GM18499 (cell line): ENCODE measurements at regions not wholly inside any gene's neighbourhood (a gene's known extent, or its start where the extent isn't known, plus 50 kb on each side); places are given as distances from the start of the nearest gene placed in this dataset.
"Not testable (repeated sequence)": the region's sequence is repeated elsewhere in the genome, so short reads cannot be mapped to it uniquely, and the experiment has no call there.

Experiments
- ATAC-seq: cut with Tn5 transposase; IDR thresholded peaks from one replicate; pipeline ENCODE4 v1.9.1; 2021; ENCODE audit warnings: moderate number of reproducible peaks; ENCODE audit not compliant: insufficient read depth, unreplicated experiment

DNA sequence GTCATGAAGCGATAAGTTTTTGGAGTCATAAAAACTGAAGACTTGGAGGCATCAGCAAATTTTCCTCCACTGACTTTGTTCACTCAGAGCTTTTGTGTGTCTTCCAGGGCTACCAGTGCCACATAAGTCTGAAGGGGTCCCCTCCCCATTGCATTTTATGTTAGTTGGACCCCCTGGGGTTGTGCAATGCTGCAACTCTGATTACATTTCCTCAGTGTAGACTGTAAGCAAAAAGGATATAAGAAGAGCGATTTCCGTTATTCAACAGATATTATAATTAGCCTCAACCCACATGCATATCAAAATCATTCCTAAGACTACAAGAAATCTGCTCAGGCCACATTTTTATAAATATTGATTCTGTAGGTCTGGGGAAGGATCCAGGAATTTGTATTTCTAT, 324.0 kb downstream of the TDRD3 start:
- ATAC-seq: no peak

DNA sequence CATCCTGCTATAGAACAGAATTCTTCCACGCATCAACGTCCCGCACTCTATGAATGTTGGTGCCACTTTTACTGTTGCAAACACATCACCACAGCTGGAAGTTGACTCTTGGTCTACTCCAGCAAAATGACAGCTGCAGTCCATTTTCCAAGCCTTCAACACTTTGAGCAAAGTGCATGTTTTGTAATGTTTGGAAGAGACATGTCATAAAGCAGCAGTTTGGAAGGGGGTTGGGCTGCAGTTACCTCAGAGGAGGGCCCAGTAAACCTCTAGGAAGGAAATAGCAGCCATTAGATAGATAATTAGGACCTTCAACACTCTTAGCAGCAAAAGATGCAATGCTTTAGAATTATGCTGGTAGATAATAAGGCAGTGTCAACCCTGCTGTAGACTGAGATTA, 323.6 kb downstream of the TDRD3 start:
- no peak for ATAC-seq

DNA sequence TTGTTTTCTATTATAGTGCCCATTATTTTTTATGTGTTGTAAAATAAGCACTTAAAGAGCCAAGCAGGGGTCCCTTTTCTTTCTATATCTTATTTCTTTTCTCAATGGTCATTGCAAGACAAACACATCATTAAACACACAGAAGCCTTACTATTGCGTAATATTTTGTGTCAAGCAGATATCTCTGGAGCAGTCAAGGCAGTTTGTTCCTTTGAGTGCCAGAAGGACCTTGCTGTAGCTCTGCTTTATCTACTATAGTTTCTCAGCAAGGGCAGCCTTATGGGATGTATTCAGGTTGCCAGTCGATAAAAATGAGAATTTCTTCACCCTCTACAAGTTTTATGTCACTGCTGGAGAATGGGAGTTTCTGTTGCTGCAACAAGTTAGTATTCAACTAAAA, 319.3 kb downstream of the TDRD3 start:
- ATAC-seq: no peak

DNA sequence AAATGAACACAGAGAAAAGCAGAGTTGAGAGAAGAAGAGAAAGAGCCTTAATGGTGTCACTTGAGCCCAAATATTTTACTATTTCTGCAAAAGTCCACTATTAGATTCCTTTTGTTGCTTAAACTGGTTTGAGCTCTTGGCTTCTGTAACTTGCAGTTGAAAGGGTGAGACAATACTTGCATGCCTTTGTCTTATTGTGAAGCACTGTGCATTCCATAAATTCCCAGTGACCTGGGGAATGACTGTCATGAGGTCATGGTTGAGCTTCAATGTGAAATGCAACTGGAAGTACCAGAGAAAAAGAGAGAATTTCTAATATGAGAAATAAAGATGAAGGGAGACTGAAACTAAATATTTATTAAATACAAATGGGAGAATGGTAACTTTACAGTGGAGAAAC, 310.9 kb downstream of the TDRD3 start:
- ATAC-seq: no peak

DNA sequence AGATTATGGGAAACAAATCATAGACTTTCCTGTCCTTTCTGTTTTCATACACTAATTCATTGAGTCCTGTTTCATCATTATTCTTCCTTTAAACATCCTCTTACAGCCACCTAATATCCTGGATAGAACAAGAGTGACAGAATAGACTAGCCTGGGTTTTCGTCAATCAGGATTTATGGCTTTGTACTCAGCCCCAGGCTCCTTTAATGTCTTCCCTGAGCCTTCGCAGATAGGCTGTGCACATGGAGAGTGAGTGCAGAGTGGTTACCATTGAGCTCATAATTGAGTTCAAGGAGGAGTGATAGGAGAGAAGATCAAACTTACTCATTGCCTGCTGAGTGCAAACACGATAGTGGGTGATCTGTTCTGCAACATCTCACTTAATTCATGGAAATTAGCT, 304.9 kb downstream of the TDRD3 start:
- ATAC-seq: no peak

DNA sequence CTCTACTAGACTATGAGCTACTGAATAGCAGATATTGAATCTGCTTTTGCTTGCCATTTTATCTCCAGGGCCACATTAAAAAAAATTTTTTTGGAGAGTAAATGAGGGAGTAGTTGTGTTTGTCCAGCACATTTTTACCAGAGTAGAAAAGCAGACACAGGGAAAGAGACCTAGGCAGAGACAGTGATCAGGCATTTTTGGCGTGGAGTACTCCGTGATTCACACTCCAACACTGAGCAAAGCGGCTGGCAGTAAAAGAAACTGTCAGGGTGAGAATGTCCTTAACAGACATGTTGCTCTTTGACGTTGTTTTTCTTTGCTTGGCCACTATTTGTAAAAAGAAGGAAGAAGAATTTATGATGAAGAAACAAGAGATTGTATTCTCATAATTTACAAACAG, 304.0 kb downstream of the TDRD3 start:
- no peak for ATAC-seq

DNA sequence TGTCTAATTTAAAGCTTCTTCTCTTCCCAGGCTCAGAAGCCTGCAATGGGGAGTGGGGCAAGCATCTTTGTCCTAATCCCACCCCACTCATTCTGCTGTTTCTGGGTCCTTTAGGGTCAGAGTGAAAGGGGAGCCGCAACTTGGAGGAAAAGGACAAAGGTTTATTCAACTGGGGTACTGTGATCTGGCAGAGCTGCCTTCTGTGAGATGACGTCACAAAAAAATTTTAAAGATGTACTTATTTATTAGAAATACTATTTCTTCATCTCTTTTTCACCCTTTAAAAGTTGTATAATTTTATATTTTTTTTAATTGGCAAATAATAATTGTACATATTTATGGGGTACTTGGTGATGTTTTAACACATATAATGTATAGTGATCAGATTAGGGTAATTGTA, 302.6 kb downstream of the TDRD3 start:
- ATAC-seq: no peak

DNA sequence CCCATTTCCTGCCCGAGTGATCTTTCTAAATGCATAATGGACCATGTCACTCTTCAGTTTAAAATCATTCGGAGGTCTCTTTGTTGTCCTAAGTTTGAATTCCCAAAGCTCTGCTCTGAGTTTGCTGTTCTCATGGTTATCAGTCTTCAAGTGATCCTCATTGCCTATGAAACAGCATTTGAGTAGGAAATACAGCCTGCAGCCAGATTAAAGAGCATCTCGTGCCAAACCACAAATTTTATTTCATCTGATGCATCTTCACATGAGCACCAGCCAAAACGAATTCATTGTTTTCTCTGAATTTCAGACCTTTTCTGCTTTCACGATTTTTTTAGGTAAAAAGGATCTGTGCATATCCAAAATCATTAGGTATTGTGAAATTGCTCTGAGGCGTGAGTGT, 299.6 kb downstream of the TDRD3 start:
- ATAC-seq: no peak

DNA sequence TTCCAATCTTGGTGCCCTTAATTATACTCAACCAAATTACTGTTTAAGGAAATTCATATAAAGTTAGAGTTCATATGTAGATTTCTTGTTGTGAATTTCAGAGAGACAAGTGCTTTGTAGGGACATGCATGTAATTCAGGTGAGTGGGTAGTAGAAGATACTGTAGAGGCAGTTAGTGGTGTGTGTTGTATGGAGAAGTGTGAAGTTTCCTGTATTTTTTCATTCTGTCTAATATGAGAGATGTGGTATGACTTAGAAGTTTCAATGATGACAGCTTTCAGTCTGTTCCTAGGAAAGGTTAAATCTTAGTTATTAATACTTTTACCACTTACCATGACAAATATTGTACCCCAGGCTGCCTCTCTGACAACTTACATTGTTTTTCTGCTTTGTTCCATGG, 294.2 kb downstream of the TDRD3 start:
- no peak for ATAC-seq

DNA sequence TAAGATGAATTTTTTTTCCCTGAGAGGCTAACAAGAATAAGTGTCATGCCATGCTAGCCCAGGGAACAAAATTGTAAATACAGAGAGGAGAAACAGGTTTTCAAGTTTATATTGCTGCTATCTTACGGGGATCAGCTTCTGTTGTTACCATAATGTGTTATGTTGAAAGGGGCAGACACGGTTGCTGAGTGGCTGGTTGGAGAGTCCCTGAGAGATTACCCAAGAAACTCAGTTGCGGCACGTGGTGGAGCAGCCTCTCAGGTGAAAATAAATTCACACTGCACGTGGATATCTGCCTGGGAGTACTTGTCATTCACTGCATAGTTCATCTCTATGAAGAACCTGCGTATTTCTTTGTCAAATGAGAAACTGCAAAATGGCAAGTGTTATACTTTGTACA, 293.6 kb downstream of the TDRD3 start:
- no peak for ATAC-seq

DNA sequence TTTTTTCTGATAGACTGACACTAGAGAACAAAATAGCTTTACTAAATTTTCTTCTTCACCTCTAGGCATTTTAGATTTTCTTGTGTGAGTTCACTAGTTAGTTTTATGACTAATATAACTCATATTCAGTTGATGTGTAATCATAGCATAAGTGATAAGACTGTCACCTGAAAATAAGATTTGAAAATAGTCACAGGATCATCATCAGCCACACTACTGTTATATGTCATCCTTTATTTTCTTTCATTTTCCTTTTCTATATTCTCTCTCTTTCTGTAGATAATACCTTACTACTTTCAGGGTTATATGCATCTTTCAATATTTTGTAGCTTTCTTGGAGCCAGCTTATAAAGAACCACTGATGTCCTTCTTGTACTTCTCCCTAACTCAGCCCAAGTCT, 292.6 kb downstream of the TDRD3 start:
- no peak for ATAC-seq

DNA sequence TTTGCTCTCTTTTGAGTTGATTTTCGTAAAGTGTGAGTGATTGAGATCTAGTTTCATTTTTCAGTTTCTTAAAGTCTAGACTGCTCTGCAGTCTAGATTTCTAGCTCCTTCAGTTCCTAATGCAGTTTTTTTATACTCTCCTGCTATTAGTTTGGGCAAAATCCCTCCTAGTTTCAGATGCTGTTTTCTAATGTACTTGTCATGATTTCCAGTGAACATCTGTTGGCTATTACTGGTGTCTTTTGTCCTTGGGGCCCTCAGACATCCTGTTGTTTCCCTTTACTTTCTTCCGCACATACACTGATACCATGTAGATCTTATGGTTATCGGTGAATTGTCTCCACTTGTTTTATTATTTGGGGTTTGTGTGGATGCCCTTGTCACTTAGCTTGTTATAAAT, 292.1 kb downstream of the TDRD3 start:
- ATAC-seq: no peak

DNA sequence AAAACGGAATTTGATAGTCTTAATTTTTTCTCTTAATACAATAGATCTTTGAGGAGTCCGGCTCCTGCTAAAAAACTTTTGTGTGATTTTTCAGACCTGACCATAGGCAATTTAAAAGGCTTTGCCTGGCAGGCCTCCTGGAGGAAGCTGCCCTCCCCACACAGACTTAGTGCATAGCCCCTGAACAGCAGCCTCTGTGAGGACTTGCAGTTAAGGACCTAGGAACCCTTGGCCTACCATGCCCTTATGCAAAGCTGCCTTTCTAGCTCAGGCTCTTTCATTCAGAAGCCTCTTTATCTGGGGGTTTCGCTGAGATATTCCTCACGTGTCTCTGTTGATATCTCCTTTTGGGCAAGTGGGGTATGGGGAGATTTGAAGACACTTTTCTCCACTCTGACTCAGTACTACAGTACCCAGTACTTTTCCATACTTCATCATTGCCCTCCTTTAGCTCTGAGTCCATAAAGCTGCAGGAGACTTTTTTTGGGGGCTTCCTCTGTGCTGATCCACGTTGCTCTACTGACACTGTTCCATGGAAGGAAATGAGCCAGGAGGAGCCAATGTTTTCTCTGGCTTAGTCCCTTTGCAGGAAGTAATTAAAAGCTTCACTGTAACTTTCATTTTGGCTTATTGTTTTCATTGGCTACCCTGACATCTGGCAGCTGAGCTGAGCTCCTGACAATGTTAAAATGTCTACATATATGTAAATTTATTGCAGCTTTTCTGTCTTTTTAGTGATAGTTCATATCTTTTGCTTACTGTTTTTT, 283.1 kb downstream of the TDRD3 start:
- no peak for ATAC-seq

DNA sequence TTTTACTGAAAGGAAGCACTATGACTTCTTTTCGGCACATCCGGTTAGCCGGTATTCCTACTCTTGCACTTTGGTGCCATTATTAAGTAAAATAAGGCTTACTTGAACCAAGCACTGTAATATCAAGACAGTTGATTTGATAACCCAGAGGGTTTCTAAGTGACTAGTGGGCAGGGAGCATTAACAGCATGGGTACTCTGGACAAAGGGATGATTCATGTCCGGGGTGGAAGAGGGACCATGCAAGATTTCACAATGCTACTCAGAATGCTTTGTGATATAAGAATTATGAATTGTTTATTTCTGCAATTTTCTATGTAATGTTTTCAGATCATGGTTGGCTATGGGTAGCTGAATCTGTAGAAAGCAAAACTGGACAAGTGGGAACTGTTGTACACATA, 282.1 kb downstream of the TDRD3 start:
- no peak for ATAC-seq

DNA sequence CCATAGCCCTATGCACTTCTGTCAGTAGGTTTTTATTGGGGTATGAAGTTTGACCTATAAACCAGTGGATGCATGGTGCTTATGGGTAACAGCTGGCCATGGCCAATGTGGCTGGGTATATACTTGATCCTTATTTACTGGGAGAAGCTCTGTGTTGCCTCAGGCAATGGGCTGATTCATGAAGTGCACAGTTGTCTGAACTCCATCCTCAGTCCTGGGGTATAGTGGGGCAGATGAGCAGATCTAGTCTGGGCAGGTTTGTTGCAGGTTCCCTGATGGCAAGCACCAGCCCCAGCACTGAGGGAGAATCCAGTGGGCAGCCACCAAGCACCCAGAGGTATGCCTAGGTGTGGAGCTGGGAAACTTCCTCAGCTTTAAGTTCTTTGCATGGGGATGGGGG, 274.4 kb downstream of the TDRD3 start:
- no peak for ATAC-seq

DNA sequence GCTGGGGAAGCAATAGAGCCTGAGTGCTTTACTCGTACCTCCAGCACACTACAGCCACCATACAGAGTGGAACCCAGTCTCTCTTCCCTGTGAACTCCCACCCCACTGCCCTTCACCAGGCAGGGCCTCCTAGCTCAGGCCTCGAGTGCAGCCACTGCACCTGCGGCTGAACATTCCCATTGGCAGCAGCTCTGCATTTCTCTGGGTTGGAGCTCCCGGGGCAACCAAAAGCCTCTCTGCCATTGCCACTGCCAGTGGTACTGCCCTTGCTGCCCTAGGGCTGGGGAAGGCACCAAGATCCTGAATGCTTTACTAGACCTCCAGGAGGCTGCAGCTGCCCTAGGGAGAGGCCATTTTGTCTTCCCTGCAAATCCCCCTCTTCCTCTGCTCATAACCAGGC, 266.8 kb downstream of the TDRD3 start:
- ATAC-seq: no peak

DNA sequence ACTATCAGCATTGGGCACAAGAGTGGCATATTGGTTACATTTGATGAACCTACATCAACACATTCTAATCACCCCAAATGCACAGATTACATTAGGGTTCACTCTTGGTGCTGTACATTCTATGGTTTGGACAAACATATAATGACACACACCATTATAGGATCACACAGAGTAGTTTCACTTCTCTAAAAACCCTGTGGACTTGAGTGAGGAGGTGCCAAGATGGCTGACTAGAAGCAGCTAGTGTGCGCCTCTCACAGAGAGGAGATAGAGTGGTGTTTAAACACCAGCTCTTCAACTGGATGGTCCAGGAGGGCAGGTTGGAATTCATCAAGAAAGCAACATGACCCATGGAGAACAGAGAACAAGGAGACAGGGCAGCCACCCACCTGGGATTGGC, 265.6 kb downstream of the TDRD3 start:
- no peak for ATAC-seq

DNA sequence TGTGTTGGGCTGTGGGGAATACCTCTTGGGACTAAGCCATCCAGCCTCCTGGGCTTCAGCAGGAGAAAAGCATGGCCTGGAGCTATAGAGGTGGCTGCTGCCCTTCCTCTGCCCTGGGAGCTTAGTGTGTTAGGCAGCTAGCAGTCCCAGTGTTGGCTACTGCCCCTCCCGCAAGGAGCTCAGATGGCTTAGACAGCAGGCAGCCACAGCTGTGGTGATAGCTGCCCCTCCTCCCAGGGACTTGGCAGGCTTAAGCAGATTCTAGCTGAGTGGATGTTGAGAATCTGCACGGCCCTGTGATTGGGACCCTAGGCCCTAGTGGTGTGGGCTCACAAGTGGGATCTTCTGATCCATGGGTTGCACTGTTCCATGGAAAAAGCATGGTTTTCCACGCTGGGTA, 264.5 kb downstream of the TDRD3 start:
- no peak for ATAC-seq

DNA sequence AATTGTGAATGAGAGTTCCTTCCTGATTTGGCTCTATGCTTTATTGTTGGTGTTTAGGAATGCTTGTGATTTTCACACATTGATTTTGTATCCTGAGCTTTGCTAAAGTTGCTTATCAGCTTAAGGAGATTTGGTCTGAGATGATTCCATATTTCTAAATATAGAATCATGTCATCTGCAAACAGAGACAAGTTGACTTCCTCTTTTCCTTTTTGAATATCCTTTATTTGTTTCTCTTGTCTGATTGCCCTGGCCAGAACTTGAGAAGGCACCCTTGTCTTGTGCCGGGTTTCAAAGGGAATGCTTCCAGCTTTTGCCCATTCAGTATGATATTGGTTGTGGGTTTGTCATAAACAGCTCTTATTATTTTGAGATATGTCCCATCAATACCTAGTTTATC, 260.6 kb downstream of the TDRD3 start:
- not testable (repeated sequence) for ATAC-seq

DNA sequence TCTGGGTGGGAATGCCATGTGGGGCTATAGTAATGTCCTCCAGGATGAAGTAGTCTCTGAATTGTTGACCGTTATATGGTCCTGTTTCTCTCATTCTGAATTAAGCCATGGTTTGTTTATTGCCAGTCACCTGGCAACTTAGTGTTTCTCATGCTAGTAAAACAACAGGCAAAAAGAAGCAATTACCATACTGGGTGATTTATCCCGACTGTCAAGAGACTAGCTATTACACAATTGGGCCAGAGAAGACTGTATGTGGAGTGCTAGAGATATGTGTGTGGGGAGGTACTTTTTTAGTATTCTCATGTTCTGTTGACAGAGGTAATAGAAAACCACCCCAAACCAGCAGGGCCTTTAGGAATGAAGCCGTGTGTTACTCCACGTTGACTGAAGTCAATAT, 258.2 kb downstream of the TDRD3 start:
- ATAC-seq: no peak

DNA sequence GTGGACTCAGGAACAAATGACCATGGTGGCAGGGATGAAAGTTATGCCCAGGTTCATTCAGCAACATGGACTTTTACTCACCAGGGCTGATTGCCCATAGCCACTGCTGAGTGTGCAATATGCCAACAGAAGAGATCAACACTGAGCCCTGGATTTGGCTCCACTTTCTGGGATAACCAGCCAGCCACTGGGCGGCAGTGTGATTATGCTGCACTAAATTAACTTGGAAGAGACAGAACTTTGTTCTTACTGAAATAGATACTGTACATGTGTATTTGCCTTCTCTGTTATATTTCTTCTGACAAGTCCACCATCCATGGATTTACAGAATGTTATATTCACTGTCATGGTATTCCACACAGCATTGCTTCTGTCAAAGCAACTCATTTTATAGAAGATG, 257.4 kb downstream of the TDRD3 start:
- no peak for ATAC-seq

DNA sequence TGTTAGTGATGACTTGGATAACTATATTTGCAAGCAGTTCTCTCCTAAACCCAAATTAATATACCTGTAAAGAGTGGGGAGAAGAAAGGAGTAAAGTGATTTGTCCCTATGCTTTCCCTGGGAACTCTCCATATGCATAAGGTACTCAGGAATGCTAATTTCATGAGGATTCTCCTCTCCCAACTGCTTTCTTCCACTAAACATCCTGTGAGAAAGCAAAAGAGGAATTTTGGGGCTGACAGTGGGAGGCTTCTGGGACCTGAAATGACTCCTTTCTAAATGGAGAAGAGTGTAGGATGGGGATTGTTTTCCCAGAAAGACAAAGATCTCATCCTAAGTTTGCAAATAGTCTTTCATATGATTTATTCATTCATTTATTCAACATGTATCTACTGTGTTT, 250.5 kb downstream of the TDRD3 start:
- no peak for ATAC-seq

DNA sequence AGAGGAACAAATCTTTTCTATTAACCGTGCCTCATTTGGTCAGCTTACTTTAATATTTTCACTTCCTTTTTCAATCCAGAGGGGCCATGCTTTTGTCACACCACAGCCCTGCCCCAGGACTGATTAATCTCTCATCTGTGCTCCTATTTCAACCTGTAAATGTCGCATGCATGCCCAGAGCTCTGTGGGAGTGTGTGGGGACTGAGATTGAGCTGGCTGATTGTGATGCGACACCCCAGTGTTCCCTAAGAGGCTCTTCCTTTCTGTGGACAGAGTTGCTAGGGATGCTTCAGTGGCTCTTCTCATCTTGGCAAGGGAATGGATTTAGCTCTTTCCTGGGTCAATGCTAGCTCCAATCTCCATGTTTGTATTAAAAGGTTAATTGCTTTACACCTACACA, 249.6 kb downstream of the TDRD3 start:
- no peak for ATAC-seq
